ENCODE measurements at regions not wholly inside any gene's neighbourhood (a gene's known extent, or its start where the extent isn't known, plus 50 kb on each side); places are given as distances from the start of the nearest gene placed in this dataset.

DNA sequence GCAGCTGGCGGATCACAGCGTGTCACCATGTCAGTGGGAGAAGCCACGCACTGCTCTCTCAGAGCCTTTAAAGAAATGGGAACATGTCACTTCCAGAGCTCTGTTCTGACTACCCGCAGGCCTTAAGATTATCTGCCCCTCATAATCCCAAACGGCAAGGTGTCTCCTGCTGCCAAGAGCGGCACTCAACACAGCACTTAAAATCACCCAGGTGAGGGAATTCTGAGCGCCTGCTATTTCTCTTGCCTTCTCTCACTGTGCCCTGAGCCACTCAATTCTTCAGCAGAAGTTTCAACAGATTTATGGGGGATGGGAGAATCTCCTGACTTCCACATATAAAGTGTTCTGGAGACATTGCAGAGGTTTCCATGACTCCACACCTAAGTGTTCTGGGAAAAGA is 137.9 kb downstream of the LMO4 start:
- TF ChIP-seq ZFP3 (CRISPR knock-in tag; IDR thresholded peaks at IDR 0.05): no peak
- TF ChIP-seq, protein P1, sequence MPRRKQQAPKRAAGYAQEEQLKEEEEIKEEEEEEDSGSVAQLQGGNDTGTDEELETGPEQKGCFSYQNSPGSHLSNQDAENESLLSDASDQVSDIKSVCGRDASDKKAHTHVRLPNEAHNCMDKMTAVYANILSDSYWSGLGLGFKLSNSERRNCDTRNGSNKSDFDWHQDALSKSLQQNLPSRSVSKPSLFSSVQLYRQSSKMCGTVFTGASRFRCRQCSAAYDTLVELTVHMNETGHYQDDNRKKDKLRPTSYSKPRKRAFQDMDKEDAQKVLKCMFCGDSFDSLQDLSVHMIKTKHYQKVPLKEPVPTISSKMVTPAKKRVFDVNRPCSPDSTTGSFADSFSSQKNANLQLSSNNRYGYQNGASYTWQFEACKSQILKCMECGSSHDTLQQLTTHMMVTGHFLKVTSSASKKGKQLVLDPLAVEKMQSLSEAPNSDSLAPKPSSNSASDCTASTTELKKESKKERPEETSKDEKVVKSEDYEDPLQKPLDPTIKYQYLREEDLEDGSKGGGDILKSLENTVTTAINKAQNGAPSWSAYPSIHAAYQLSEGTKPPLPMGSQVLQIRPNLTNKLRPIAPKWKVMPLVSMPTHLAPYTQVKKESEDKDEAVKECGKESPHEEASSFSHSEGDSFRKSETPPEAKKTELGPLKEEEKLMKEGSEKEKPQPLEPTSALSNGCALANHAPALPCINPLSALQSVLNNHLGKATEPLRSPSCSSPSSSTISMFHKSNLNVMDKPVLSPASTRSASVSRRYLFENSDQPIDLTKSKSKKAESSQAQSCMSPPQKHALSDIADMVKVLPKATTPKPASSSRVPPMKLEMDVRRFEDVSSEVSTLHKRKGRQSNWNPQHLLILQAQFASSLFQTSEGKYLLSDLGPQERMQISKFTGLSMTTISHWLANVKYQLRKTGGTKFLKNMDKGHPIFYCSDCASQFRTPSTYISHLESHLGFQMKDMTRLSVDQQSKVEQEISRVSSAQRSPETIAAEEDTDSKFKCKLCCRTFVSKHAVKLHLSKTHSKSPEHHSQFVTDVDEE (CRISPR knock-in tag; IDR thresholded peaks at IDR 0.05): no peak
- TF ChIP-seq OSR1 (CRISPR knock-in tag; IDR thresholded peaks at IDR 0.05): no peak
- TF ChIP-seq TCF4 (CRISPR knock-in tag; IDR thresholded peaks at IDR 0.05; ENCODE audit: borderline replicate concordance): no peak
- no peak for TF ChIP-seq ISL1 (CRISPR knock-in tag; IDR thresholded peaks at IDR 0.05)
- no peak for TF ChIP-seq ESRRG (CRISPR knock-in tag; IDR thresholded peaks at IDR 0.05)
- TF ChIP-seq SNAI2 (CRISPR knock-in tag; IDR thresholded peaks at IDR 0.05): no peak
- no peak for TF ChIP-seq CREB5 (CRISPR knock-in tag; IDR thresholded peaks at IDR 0.05; ENCODE audit: low read depth)
- TF ChIP-seq PATZ1 (CRISPR knock-in tag; IDR thresholded peaks at IDR 0.05; ENCODE audit: borderline replicate concordance): no peak
